K562 (cell line): ENCODE measurements at regions not wholly inside any gene's neighbourhood (a gene's known extent, or its start where the extent isn't known, plus 50 kb on each side); places are given as distances from the start of the nearest gene placed in this dataset.
A peak's percentile ranks its signal among the peaks of the same experiment; 100 is the strongest.

Experiments
- BRF1 ChIP-seq: IDR thresholded peaks from 3 replicates; pipeline ENCODE4 v1.6.1; 2011; ENCODE audit warnings: borderline replicate concordance, mild to moderate bottlenecking; ENCODE audit not compliant: insufficient read length; ENCODE audit errors: extremely low read depth
- CREBBP ChIP-seq: IDR thresholded peaks from one replicate; pipeline ENCODE4 v1.6.1; 2012; ENCODE audit warnings: low read depth, mild to moderate bottlenecking, control low read depth, inconsistent platforms, low read length
- DIDO1 ChIP-seq: fragments of 450-650 bp; IDR thresholded peaks from 2 replicates; pipeline ENCODE4 v1.6.1; 2016; ENCODE audit warnings: low read depth, missing biosample characterization, missing genetic modification characterization
- ETS2 ChIP-seq: IDR thresholded peaks from 2 replicates; pipeline ENCODE4 v1.6.1; 2016; ENCODE audit warnings: borderline replicate concordance, missing genetic modification characterization, mild to moderate bottlenecking, moderate library complexity, missing compliant biosample characterization; ENCODE audit not compliant: poor library complexity, severe bottlenecking
- FOS ChIP-seq: IDR thresholded peaks from 3 replicates; pipeline ENCODE4 v1.6.1; 2011; ENCODE audit not compliant: insufficient read length; ENCODE audit errors: extremely low read depth
- HLTF ChIP-seq: fragments of 450-650 bp; IDR thresholded peaks from 2 replicates; pipeline ENCODE4 v1.6.1; 2016
- IFI16 ChIP-seq: fragments of 250-450 bp; sonication (Bioruptor Pico); IDR thresholded peaks from 2 replicates; pipeline ENCODE4 v2.1.2; 2022; ENCODE audit warnings: mild to moderate bottlenecking, inconsistent platforms
- KDM4B ChIP-seq, 2 experiments: fragments of 450-650 bp in 1 of 2; sonication (generic) in 1 of 2; IDR thresholded peaks; 2 replicates each; pipeline ENCODE4 v1.6.1; 2016 to 2017; ENCODE audit warnings: borderline replicate concordance in 2 of 2, antibody characterized with exemption in 1 of 2, low read depth in 1 of 2, mild to moderate bottlenecking in 1 of 2
- KLF13 ChIP-seq: fragments of 450-650 bp; IDR thresholded peaks from 2 replicates; pipeline ENCODE4 v1.6.1; 2016; ENCODE audit warnings: missing genetic modification characterization, low read depth, mild to moderate bottlenecking, missing compliant biosample characterization, moderate library complexity, borderline replicate concordance
- NFIC ChIP-seq: fragments of 450-650 bp; IDR thresholded peaks from 2 replicates; pipeline ENCODE4 v1.6.1; 2017; ENCODE audit warnings: mild to moderate bottlenecking, inconsistent platforms
- POLR2H ChIP-seq: IDR thresholded peaks from 2 replicates; pipeline ENCODE4 v1.6.1; 2016; ENCODE audit warnings: missing genetic modification characterization, low read depth, mild to moderate bottlenecking, control low read depth, missing compliant biosample characterization, moderate library complexity
- PPARD ChIP-seq: fragments of 250-450 bp; sonication (Bioruptor Pico); IDR thresholded peaks from 2 replicates; pipeline ENCODE4 v1.8.0; 2022; ENCODE audit warnings: inconsistent platforms, mild to moderate bottlenecking, moderate library complexity
- RAD21 ChIP-seq, 2 experiments: fragments of 250-450 bp in 1 of 2; fragments of 450-650 bp in 1 of 2; sonication (Bioruptor Pico) in 1 of 2; formaldehyde crosslinking in 1 of 2; IDR thresholded peaks in 1 of 2; conservative IDR thresholded peaks in 1 of 2; 2 replicates each; pipeline versions ENCODE4 v1.4.0 to v1.8.0; 2020 to 2022; ENCODE audit warnings: mild to moderate bottlenecking in 2 of 2, moderate library complexity in 1 of 2
- SIRT6 ChIP-seq: IDR thresholded peaks from one replicate; pipeline ENCODE4 v1.6.1; 2012; ENCODE audit warnings: low read depth, mild to moderate bottlenecking, control low read depth, inconsistent platforms, low read length, moderate library complexity
- ZNF347 ChIP-seq: fragments of 450-650 bp; formaldehyde crosslinking; IDR thresholded peaks from 2 replicates; pipeline ENCODE4 v1.4.0; 2020; ENCODE audit warnings: low read depth, mild to moderate bottlenecking, moderate library complexity
- ZNF408 ChIP-seq: fragments of 250-450 bp; sonication (Bioruptor Pico); IDR thresholded peaks from 2 replicates; pipeline ENCODE4 v1.4.0; 2020; ENCODE audit warnings: low read depth, mild to moderate bottlenecking, moderate library complexity
- ZNF644 ChIP-seq: fragments of 200-800 bp; sonication (Bioruptor generic); IDR thresholded peaks from 2 replicates; pipeline ENCODE4 v1.6.1; 2016; ENCODE audit warnings: low read depth, missing genetic modification characterization, missing compliant biosample characterization
- ZNF717 ChIP-seq: fragments of 250-450 bp; sonication (Bioruptor Pico); IDR thresholded peaks from 2 replicates; pipeline ENCODE4 v1.5.0; 2021
- ZNF778 ChIP-seq: fragments of 450-650 bp; formaldehyde crosslinking; IDR thresholded peaks from 2 replicates; pipeline ENCODE4 v1.4.0; 2020; ENCODE audit warnings: mild to moderate bottlenecking, moderate library complexity
- TF ChIP-seq, protein P1 (sequence below): fragments of 450-650 bp; IDR thresholded peaks from 2 replicates; pipeline ENCODE4 v1.6.1; 2016; ENCODE audit warnings: low read depth, mild to moderate bottlenecking, moderate library complexity
- TF ChIP-seq, protein P2 (sequence below): fragments of 450-650 bp; IDR thresholded peaks from 2 replicates; pipeline ENCODE4 v1.6.1; 2017; ENCODE audit warnings: antibody characterized with exemption
- TF ChIP-seq, protein P3 (sequence below): fragments of 250-450 bp; sonication (Bioruptor Pico); IDR thresholded peaks from 2 replicates; pipeline ENCODE4 v1.4.0; 2020; ENCODE audit warnings: mild to moderate bottlenecking, moderate library complexity, borderline replicate concordance
- TF ChIP-seq, protein P4 (sequence below): fragments of 450-650 bp; IDR thresholded peaks from 2 replicates; pipeline ENCODE4 v1.6.1; 2016; ENCODE audit warnings: missing biosample characterization, missing genetic modification characterization

DNA sequence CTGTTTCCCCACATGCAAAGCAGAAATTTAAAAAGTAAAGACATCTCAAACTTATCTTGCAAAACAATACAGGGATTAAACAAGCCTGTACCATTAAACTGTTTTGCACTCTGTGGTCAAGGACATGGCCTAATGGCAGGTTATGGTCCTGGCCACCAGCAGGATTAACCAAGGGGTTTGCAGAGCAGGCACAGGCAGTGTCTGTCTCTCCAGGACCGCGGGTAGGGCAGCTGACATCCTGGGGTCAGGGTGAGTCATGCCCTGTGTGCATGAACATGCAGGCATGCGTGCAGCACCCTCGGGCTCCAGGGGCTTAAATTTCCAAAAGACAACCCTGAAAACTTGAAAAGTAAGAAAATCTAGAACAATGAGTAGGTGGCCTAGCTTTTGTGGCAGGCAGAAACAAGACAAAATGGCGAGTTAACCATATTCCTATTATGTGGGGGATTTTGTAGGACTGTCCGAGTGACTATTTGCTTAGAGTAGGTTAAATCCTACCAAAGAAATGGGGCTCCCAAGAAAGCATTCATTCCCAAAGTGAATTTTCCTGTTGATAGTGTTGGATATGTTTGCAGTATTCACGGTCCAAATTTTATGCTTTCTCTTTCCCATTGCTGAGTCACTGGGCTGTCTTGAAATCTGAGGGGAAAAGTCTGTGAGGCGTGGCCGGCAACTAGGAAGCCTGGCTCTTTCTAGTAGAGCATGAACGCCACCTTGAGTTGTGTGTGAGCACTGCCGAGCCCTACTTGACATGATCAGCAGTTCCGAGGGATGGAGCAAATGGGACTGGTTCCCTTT lies 158.4 kb upstream of the FAM20A start (continued):
- TF ChIP-seq SIRT6 = no peak
- TF ChIP-seq DIDO1 (tag) = no peak
- TF ChIP-seq RAD21 (CRISPR knock-in tag; conservative IDR thresholded peaks at IDR 0.05 in 1 of 2, IDR thresholded peaks at IDR 0.05 in 1 of 2) = peak; percentile 90 to 94
- TF ChIP-seq, protein P1, sequence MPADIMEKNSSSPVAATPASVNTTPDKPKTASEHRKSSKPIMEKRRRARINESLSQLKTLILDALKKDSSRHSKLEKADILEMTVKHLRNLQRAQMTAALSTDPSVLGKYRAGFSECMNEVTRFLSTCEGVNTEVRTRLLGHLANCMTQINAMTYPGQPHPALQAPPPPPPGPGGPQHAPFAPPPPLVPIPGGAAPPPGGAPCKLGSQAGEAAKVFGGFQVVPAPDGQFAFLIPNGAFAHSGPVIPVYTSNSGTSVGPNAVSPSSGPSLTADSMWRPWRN = no peak
- peak; percentile 24 for TF ChIP-seq FOS
- TF ChIP-seq KLF13 (tag) = no peak
- no peak for TF ChIP-seq NFIC
- TF ChIP-seq PPARD (CRISPR knock-in tag) = no peak
- TF ChIP-seq POLR2H (tag) = peak; percentile 52
- no peak for TF ChIP-seq ZNF778
- TF ChIP-seq, protein P2, sequence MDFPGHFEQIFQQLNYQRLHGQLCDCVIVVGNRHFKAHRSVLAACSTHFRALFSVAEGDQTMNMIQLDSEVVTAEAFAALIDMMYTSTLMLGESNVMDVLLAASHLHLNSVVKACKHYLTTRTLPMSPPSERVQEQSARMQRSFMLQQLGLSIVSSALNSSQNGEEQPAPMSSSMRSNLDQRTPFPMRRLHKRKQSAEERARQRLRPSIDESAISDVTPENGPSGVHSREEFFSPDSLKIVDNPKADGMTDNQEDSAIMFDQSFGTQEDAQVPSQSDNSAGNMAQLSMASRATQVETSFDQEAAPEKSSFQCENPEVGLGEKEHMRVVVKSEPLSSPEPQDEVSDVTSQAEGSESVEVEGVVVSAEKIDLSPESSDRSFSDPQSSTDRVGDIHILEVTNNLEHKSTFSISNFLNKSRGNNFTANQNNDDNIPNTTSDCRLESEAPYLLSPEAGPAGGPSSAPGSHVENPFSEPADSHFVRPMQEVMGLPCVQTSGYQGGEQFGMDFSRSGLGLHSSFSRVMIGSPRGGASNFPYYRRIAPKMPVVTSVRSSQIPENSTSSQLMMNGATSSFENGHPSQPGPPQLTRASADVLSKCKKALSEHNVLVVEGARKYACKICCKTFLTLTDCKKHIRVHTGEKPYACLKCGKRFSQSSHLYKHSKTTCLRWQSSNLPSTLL = no peak
- TF ChIP-seq ETS2 (tag) = no peak
- TF ChIP-seq KDM4B (IDR thresholded peaks at IDR 0.05; ENCODE audit: borderline replicate concordance in 2 of 2, low read depth in 1 of 2) = no peak
- TF ChIP-seq IFI16 (CRISPR knock-in tag) = no peak
- no peak for TF ChIP-seq ZNF408 (CRISPR knock-in tag)
- TF ChIP-seq BRF1 = no peak
- TF ChIP-seq CREBBP = no peak
- TF ChIP-seq ZNF644 = no peak
- TF ChIP-seq ZNF347 (CRISPR knock-in tag) = no peak
- no peak for TF ChIP-seq HLTF
- no peak for TF ChIP-seq ZNF717 (CRISPR knock-in tag)
- TF ChIP-seq, protein P3, sequence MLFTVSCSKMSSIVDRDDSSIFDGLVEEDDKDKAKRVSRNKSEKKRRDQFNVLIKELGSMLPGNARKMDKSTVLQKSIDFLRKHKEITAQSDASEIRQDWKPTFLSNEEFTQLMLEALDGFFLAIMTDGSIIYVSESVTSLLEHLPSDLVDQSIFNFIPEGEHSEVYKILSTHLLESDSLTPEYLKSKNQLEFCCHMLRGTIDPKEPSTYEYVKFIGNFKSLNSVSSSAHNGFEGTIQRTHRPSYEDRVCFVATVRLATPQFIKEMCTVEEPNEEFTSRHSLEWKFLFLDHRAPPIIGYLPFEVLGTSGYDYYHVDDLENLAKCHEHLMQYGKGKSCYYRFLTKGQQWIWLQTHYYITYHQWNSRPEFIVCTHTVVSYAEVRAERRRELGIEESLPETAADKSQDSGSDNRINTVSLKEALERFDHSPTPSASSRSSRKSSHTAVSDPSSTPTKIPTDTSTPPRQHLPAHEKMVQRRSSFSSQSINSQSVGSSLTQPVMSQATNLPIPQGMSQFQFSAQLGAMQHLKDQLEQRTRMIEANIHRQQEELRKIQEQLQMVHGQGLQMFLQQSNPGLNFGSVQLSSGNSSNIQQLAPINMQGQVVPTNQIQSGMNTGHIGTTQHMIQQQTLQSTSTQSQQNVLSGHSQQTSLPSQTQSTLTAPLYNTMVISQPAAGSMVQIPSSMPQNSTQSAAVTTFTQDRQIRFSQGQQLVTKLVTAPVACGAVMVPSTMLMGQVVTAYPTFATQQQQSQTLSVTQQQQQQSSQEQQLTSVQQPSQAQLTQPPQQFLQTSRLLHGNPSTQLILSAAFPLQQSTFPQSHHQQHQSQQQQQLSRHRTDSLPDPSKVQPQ (CRISPR knock-in tag) = no peak
- TF ChIP-seq, protein P4, sequence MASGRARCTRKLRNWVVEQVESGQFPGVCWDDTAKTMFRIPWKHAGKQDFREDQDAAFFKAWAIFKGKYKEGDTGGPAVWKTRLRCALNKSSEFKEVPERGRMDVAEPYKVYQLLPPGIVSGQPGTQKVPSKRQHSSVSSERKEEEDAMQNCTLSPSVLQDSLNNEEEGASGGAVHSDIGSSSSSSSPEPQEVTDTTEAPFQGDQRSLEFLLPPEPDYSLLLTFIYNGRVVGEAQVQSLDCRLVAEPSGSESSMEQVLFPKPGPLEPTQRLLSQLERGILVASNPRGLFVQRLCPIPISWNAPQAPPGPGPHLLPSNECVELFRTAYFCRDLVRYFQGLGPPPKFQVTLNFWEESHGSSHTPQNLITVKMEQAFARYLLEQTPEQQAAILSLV (tag) = no peak
